Colonic mucosa (tissue), 4 donors: ENCODE measurements at regions not wholly inside any gene's neighbourhood (a gene's known extent, or its start where the extent isn't known, plus 50 kb on each side); places are given as distances from the start of the nearest gene placed in this dataset.

Experiments used
- DNase-seq: peaks from one replicate; pipeline ENCODE4 v3.0.0-alpha.2; 2020
- H3K27ac ChIP-seq: fragments of 200-600 bp; one replicate; pipeline ENCODE4 v1.8.0; 2021
- H3K27me3 ChIP-seq: fragments of 200-600 bp; one replicate; pipeline ENCODE4 v1.8.0; 2021
- H3K36me3 ChIP-seq: fragments of 200-600 bp; one replicate; pipeline ENCODE4 v1.8.0; 2021
- H3K4me1 ChIP-seq: fragments of 200-600 bp; one replicate; pipeline ENCODE4 v1.8.0; 2021; ENCODE audit warnings: mild to moderate bottlenecking
- H3K4me3 ChIP-seq: fragments of 200-600 bp; one replicate; pipeline ENCODE4 v1.8.0; 2021
- H3K9ac ChIP-seq, 2 donors: one replicate each; pipeline ENCODE4 v1.7.0; 2013; ENCODE audit warnings: control low read depth in 2 of 2, low read depth in 2 of 2, low read length in 2 of 2
- H3K9me3 ChIP-seq: fragments of 200-600 bp; one replicate; pipeline ENCODE4 v1.8.0; 2021
- CTCF ChIP-seq: fragments of 200-600 bp; IDR thresholded peaks from one replicate; pipeline ENCODE4 v1.8.0; 2022; ENCODE audit warnings: antibody characterized with exemption, mild to moderate bottlenecking
- intact Hi-C: fragments of 100-400 bp; cut with DNase I; formaldehyde crosslinking; loops from one replicate; pipeline ENCODE4 v1.14.1; 2022
- donor health status: healthy.
- donor health status: DM: no; HTN: no; CAD: no.
- donor health status: DM: no; HTN: no; CAD: no.

- no peaks in the 10 kb centered on the region for H3K9me3 ChIP-seq
- no peak overlapping the region for H3K27ac ChIP-seq
- no peaks in the 10 kb centered on the region for H3K36me3 ChIP-seq
- H3K4me1 ChIP-seq = no peaks in the 10 kb centered on the region
- intact Hi-C loops = no loop called here
- DNase-seq = no peak
- TF ChIP-seq CTCF = no peak
- H3K4me3 ChIP-seq = no peak overlapping the region
- H3K27me3 ChIP-seq = no peaks in the 10 kb centered on the region
- H3K9ac ChIP-seq = no peak overlapping the region
Observed at GRCh38 chr9:71357346-71357745, 235.9 kb upstream of the TRPM3 start.

GRCh38 chr9:71355884-71356283 is 234.5 kb upstream of the TRPM3 start:
- DNase-seq = no peak
- Histone ChIP-seq H3K9me3 (no peaks in the 10 kb centered on the region), H3K9ac (no peak overlapping the region), H3K27ac (no peak overlapping the region), H3K4me1 (no peaks in the 10 kb centered on the region), H3K36me3 (no peaks in the 10 kb centered on the region), H3K4me3 (no peak overlapping the region), H3K27me3 (no peaks in the 10 kb centered on the region)
- intact Hi-C loops = no loop called here
- TF ChIP-seq CTCF = no peak

GRCh38 chr9:71353720-71354119 is 232.3 kb upstream of the TRPM3 start:
- Histone ChIP-seq H3K9me3 (no peaks in the 10 kb centered on the region), H3K4me3 (no peak overlapping the region), H3K9ac (no peak overlapping the region), H3K36me3 (no peaks in the 10 kb centered on the region), H3K27me3 (no peaks in the 10 kb centered on the region), H3K4me1 (no peaks in the 10 kb centered on the region), H3K27ac (no peak overlapping the region)
- TF ChIP-seq CTCF = no peak
- DNase-seq = no peak
- intact Hi-C loops = no loop called here

GRCh38 chr9:71352837-71353236 is 231.4 kb upstream of the TRPM3 start:
- Histone ChIP-seq H3K4me1 (no peaks in the 10 kb centered on the region), H3K27me3 (no peaks in the 10 kb centered on the region), H3K4me3 (no peak overlapping the region), H3K36me3 (no peaks in the 10 kb centered on the region), H3K9me3 (no peaks in the 10 kb centered on the region), H3K9ac (no peak overlapping the region), H3K27ac (no peak overlapping the region)
- intact Hi-C loops = no loop called here
- no peak for TF ChIP-seq CTCF
- DNase-seq = no peak

- intact Hi-C loops = no loop called here
- Histone ChIP-seq H3K4me3 (no peak overlapping the region), H3K4me1 (no peaks in the 10 kb centered on the region), H3K27me3 (no peaks in the 10 kb centered on the region), H3K9me3 (no peaks in the 10 kb centered on the region), H3K9ac (no peak overlapping the region), H3K27ac (no peak overlapping the region), H3K36me3 (no peaks in the 10 kb centered on the region)
- TF ChIP-seq CTCF = no peak
- no peak for DNase-seq
Observed at GRCh38 chr9:71349218-71349617, 227.8 kb upstream of the TRPM3 start.

- intact Hi-C loops = no loop called here
Observed at GRCh38 chr9:71333321-71333720, 211.9 kb upstream of the TRPM3 start.

More at GRCh38 chr9:71333321-71333720, 211.9 kb upstream of the TRPM3 start:
- H3K27me3 ChIP-seq = no peaks in the 10 kb centered on the region
- no peak for TF ChIP-seq CTCF
- H3K4me1 ChIP-seq = no peaks in the 10 kb centered on the region
- no peak overlapping the region for H3K4me3 ChIP-seq
- no peak overlapping the region for H3K27ac ChIP-seq
- H3K9me3 ChIP-seq = no peaks in the 10 kb centered on the region
- H3K36me3 ChIP-seq = no peaks in the 10 kb centered on the region
- no peak overlapping the region for H3K9ac ChIP-seq
- DNase-seq = no peak
